Immature natural killer cell (primary cell): ENCODE measurements at regions not wholly inside any gene's neighbourhood (a gene's known extent, or its start where the extent isn't known, plus 50 kb on each side); places are given as distances from the start of the nearest gene placed in this dataset.

Experiments used
- DNase-seq, 3 donors: peaks; one replicate each; pipeline ENCODE4 v3.0.0; 2022; ENCODE audit warnings: mixed read lengths in 1 of 3
- H3K27ac Mint-ChIP-seq, 6 donors: one replicate each; pipeline ENCODE4 v1.8.0; 2020; ENCODE audit warnings: mixed read lengths in 6 of 6, mild to moderate bottlenecking in 5 of 6, inconsistent platforms in 4 of 6, moderate library complexity in 3 of 6
- H3K27me3 Mint-ChIP-seq, 3 donors: one replicate each; pipeline ENCODE4 v1.8.0; 2020 to 2021; ENCODE audit warnings: low read depth in 3 of 3, mild to moderate bottlenecking in 3 of 3, mixed read lengths in 3 of 3, moderate library complexity in 3 of 3, inconsistent platforms in 1 of 3
- H3K36me3 Mint-ChIP-seq, 3 donors: one replicate each; pipeline ENCODE4 v1.8.0; 2020; ENCODE audit warnings: mixed read lengths in 3 of 3, inconsistent platforms in 2 of 3, mild to moderate bottlenecking in 2 of 3
- H3K4me1 Mint-ChIP-seq, 2 donors: one replicate each; pipeline ENCODE4 v1.8.0; 2020; ENCODE audit warnings: inconsistent platforms in 2 of 2, mild to moderate bottlenecking in 2 of 2, mixed read lengths in 2 of 2, moderate library complexity in 1 of 2
- H3K4me3 Mint-ChIP-seq, 5 donors: one replicate each; pipeline ENCODE4 v1.8.0; 2020; ENCODE audit warnings: mild to moderate bottlenecking in 5 of 5, mixed read lengths in 5 of 5, inconsistent platforms in 3 of 5, moderate library complexity in 3 of 5
- H3K9me3 Mint-ChIP-seq, 6 donors: one replicate each; pipeline ENCODE4 v1.8.0; 2020; ENCODE audit warnings: mild to moderate bottlenecking in 6 of 6, mixed read lengths in 6 of 6, inconsistent platforms in 4 of 6, moderate library complexity in 3 of 6

- DNase-seq, result no peak
- peaks cover 0 to 2% (median 1%) of the 10 kb centered on the region in 3 donors for H3K27me3 Mint-ChIP-seq
- no peaks in the 10 kb centered on the region for H3K36me3 Mint-ChIP-seq
- no peak overlapping the region for H3K4me3 Mint-ChIP-seq
- H3K4me1 Mint-ChIP-seq, result no peaks in the 10 kb centered on the region
- H3K27ac Mint-ChIP-seq, result no peak overlapping the region
- H3K9me3 Mint-ChIP-seq, result no peaks in the 10 kb centered on the region
Measured at GRCh38 chr22:48535868-48536540, 1291.7 kb downstream of the BRD1 start.

- peaks cover 0 to 2% (median 1%) of the 10 kb centered on the region in 3 donors for H3K27me3 Mint-ChIP-seq
- no peak overlapping the region for H3K27ac Mint-ChIP-seq
- H3K4me1 Mint-ChIP-seq, result no peaks in the 10 kb centered on the region
- no peaks in the 10 kb centered on the region for H3K9me3 Mint-ChIP-seq
- DNase-seq, result no peak
- H3K4me3 Mint-ChIP-seq, result no peak overlapping the region
- no peaks in the 10 kb centered on the region for H3K36me3 Mint-ChIP-seq
Measured at GRCh38 chr22:48534395-48534958, 1293.2 kb downstream of the BRD1 start.

- no peaks in the 10 kb centered on the region for H3K4me1 Mint-ChIP-seq
- no peaks in the 10 kb centered on the region for H3K36me3 Mint-ChIP-seq
- no peak overlapping the region for H3K27ac Mint-ChIP-seq
- no peaks in the 10 kb centered on the region for H3K27me3 Mint-ChIP-seq
- no peaks in the 10 kb centered on the region for H3K9me3 Mint-ChIP-seq
- DNase-seq, result no peak
- no peak overlapping the region for H3K4me3 Mint-ChIP-seq
Measured at GRCh38 chr22:48532986-48533385, 1294.7 kb downstream of the BRD1 start.

GRCh38 chr22:48531761-48532435, 1295.8 kb downstream of the BRD1 start:
- no peak overlapping the region for H3K27ac Mint-ChIP-seq
- DNase-seq, result no peak
- no peaks in the 10 kb centered on the region for H3K27me3 Mint-ChIP-seq
- H3K4me3 Mint-ChIP-seq, result no peak overlapping the region
- no peaks in the 10 kb centered on the region for H3K4me1 Mint-ChIP-seq
- no peaks in the 10 kb centered on the region for H3K36me3 Mint-ChIP-seq
- H3K9me3 Mint-ChIP-seq, result no peaks in the 10 kb centered on the region

GRCh38 chr22:48531108-48531507, 1296.6 kb downstream of the BRD1 start:
- no peaks in the 10 kb centered on the region for H3K36me3 Mint-ChIP-seq
- H3K27me3 Mint-ChIP-seq, result no peaks in the 10 kb centered on the region
- no peak for DNase-seq
- H3K4me3 Mint-ChIP-seq, result no peak overlapping the region
- H3K9me3 Mint-ChIP-seq, result no peaks in the 10 kb centered on the region
- H3K27ac Mint-ChIP-seq, result no peak overlapping the region
- H3K4me1 Mint-ChIP-seq, result no peaks in the 10 kb centered on the region

- no peak for DNase-seq
- Mint-ChIP-seq H3K36me3 (no peaks in the 10 kb centered on the region), H3K4me1 (no peaks in the 10 kb centered on the region), H3K27ac (no peak overlapping the region), H3K9me3 (no peaks in the 10 kb centered on the region), H3K4me3 (no peak overlapping the region), H3K27me3 (no peaks in the 10 kb centered on the region)
Measured at GRCh38 chr22:48530666-48531065, 1297.0 kb downstream of the BRD1 start.

- Mint-ChIP-seq H3K27me3 (no peaks in the 10 kb centered on the region), H3K4me3 (no peak overlapping the region), H3K4me1 (no peaks in the 10 kb centered on the region), H3K27ac (no peak overlapping the region), H3K9me3 (no peaks in the 10 kb centered on the region), H3K36me3 (no peaks in the 10 kb centered on the region)
- no peak for DNase-seq
Measured at GRCh38 chr22:48528221-48528915, 1299.3 kb downstream of the BRD1 start.

GRCh38 chr22:48523761-48524160, 1303.9 kb downstream of the BRD1 start:
- H3K4me1 Mint-ChIP-seq, result no peaks in the 10 kb centered on the region
- H3K27ac Mint-ChIP-seq, result no peak overlapping the region
- no peaks in the 10 kb centered on the region for H3K36me3 Mint-ChIP-seq
- H3K4me3 Mint-ChIP-seq, result no peak overlapping the region
- peaks cover 0 to 2% (median 2%) of the 10 kb centered on the region in 3 donors for H3K27me3 Mint-ChIP-seq
- no peaks in the 10 kb centered on the region for H3K9me3 Mint-ChIP-seq
- DNase-seq, result no peak

GRCh38 chr22:48523091-48523490, 1304.6 kb downstream of the BRD1 start:
- no peak for DNase-seq
- Mint-ChIP-seq H3K27ac (no peak overlapping the region), H3K36me3 (no peaks in the 10 kb centered on the region), H3K27me3 (peaks cover 0 to 2% (median 2%) of the 10 kb centered on the region in 3 donors), H3K4me1 (no peaks in the 10 kb centered on the region), H3K4me3 (no peak overlapping the region), H3K9me3 (no peaks in the 10 kb centered on the region)

GRCh38 chr22:48522271-48522670, 1305.4 kb downstream of the BRD1 start:
- no peak overlapping the region for H3K4me3 Mint-ChIP-seq
- H3K9me3 Mint-ChIP-seq, result no peaks in the 10 kb centered on the region
- DNase-seq, result no peak
- no peak overlapping the region for H3K27ac Mint-ChIP-seq
- no peaks in the 10 kb centered on the region for H3K4me1 Mint-ChIP-seq
- no peaks in the 10 kb centered on the region for H3K36me3 Mint-ChIP-seq
- peaks cover 0 to 2% (median 2%) of the 10 kb centered on the region in 3 donors for H3K27me3 Mint-ChIP-seq

GRCh38 chr22:48520884-48521588, 1306.6 kb downstream of the BRD1 start:
- H3K27me3 Mint-ChIP-seq, result peaks cover 0 to 2% (median 2%) of the 10 kb centered on the region in 3 donors
- H3K9me3 Mint-ChIP-seq, result no peaks in the 10 kb centered on the region
- no peak overlapping the region for H3K4me3 Mint-ChIP-seq
- H3K36me3 Mint-ChIP-seq, result no peaks in the 10 kb centered on the region
- DNase-seq, result no peak
- no peaks in the 10 kb centered on the region for H3K4me1 Mint-ChIP-seq
- no peak overlapping the region for H3K27ac Mint-ChIP-seq

- H3K36me3 Mint-ChIP-seq, result no peaks in the 10 kb centered on the region
- H3K27ac Mint-ChIP-seq, result no peak overlapping the region
- H3K27me3 Mint-ChIP-seq, result peaks cover 0 to 2% (median 2%) of the 10 kb centered on the region in 3 donors
- H3K4me1 Mint-ChIP-seq, result no peaks in the 10 kb centered on the region
- no peaks in the 10 kb centered on the region for H3K9me3 Mint-ChIP-seq
- H3K4me3 Mint-ChIP-seq, result no peak overlapping the region
- DNase-seq, result no peak
Measured at GRCh38 chr22:48520207-48520606, 1307.5 kb downstream of the BRD1 start.

- Mint-ChIP-seq H3K36me3 (no peaks in the 10 kb centered on the region), H3K4me1 (no peaks in the 10 kb centered on the region), H3K27ac (no peak overlapping the region), H3K9me3 (no peaks in the 10 kb centered on the region), H3K27me3 (peaks cover 0 to 2% (median 2%) of the 10 kb centered on the region in 3 donors), H3K4me3 (no peak overlapping the region)
- DNase-seq, result no peak
Measured at GRCh38 chr22:48517039-48518030, 1310.3 kb downstream of the BRD1 start.
